ENCODE measurements at regions not wholly inside any gene's neighbourhood (a gene's known extent, or its start where the extent isn't known, plus 50 kb on each side); places are given as distances from the start of the nearest gene placed in this dataset.

DNA sequence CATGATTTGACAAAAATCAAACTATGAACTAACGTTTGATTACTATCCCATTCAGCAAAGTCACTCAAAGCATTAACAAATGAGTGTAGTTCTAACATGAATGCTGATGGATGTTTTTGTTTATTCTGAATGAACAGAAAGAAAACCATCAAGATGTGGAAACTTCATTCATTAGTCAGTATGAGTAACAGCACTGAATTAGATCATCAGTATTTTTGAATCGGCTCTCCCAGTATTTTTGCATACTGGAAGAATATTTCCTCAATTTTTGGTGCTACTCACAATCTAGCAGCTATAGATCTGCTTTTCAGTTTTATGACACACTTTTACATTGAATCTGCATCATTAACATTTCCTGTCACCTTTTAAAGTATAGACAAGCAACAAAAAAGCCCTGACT, 63.8 kb upstream of the CD83 start:
- in situ Hi-C loops (cut with HindIII; ENCODE audit: low pct_unique_long_range_greater_than_20kb, low sequenced_read_pairs): no loop called here
- no peak for TF ChIP-seq JUND (IDR thresholded peaks at IDR 0.05; ENCODE audit: low read depth)

DNA sequence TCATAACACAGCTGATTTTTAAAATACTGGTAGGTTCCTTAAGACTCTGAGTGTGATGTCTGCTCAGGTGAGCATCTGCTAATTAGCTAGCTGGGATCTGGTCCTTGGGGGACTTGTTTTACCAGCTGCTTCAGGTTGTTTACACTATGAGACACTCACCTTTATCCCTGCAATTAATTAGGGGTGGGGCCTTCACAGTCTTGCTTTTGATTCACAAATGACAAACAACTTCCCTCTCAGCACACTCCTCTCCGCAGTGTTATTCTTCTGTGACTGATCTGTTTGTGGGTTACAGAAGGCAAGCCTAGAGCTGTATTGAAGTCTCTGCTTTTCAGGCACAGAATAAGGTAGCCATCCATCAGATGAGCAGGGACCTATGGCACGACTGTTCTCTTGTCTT, 62.0 kb upstream of the CD83 start:
- TF ChIP-seq JUND (IDR thresholded peaks at IDR 0.05; ENCODE audit: low read depth): no peak
- in situ Hi-C loops (cut with HindIII; ENCODE audit: low pct_unique_long_range_greater_than_20kb, low sequenced_read_pairs): no loop called here
- peak in 1 of 2 experiments; percentile 42 for DNase-seq (ENCODE audit: low read depth in 1 of 2, low spot score in 1 of 2)

More for the DNA sequence above, 63.8 kb upstream of the CD83 start:
- DNase-seq (ENCODE audit: low read depth in 1 of 2, low spot score in 1 of 2): no peak

DNA sequence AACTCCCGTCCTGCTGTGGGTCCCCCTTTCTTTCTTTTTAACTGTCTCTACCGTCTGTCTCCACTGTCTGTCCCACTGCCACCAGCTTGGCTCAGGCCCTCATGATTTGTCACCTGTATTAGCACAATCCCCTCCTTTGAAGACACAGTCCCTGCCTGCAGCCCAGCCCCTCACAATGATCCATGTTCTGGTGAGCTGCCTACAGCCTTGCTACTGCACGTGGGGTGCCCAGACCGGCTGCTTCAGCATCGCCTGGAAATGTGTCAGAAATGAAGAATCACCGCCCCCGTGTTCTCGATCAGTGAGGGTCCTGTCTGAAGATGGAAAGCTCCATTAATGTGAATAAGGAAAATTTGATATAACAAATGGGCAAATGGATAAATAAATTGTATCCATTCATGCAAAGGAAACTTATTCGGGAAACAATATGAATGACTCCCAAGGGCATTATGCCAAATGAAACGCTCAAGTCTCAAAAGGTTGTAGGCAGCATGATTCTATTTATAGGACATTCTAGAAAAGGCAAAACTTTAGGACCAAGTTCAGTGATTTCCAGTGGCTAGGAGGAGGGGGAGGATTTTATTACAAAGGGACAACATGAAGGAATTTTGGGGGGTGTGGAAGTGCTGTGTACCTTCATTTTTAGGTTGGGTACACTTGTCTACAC, 59.4 kb upstream of the CD83 start:
- no peak for DNase-seq (ENCODE audit: low read depth in 1 of 2, low spot score in 1 of 2)
- in situ Hi-C loops (cut with HindIII; ENCODE audit: low pct_unique_long_range_greater_than_20kb, low sequenced_read_pairs): no loop called here
- no peak for TF ChIP-seq JUND (IDR thresholded peaks at IDR 0.05; ENCODE audit: low read depth)

DNA sequence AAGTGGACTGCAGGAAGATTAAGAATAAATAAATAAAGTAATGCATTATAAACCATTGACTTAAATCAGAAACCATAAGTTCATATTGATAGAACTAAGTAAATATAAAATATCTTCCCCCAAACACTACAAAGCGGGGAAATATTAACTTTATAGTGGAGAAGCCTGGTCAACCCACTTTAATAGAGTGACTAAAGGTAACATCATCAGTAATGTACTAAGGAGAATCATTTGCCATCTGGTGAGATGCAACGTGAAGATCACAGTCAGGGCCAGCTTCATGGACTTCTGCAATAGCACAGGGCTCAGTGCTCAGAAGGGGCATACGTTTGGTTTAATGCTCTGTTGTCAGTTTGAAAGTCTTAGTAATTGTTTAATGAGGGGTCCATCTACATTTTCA, 58.8 kb upstream of the CD83 start:
- TF ChIP-seq JUND (IDR thresholded peaks at IDR 0.05; ENCODE audit: low read depth): no peak
- no peak for DNase-seq (ENCODE audit: low read depth in 1 of 2, low spot score in 1 of 2)
- in situ Hi-C loops (cut with HindIII; ENCODE audit: low pct_unique_long_range_greater_than_20kb, low sequenced_read_pairs): no loop called here

DNA sequence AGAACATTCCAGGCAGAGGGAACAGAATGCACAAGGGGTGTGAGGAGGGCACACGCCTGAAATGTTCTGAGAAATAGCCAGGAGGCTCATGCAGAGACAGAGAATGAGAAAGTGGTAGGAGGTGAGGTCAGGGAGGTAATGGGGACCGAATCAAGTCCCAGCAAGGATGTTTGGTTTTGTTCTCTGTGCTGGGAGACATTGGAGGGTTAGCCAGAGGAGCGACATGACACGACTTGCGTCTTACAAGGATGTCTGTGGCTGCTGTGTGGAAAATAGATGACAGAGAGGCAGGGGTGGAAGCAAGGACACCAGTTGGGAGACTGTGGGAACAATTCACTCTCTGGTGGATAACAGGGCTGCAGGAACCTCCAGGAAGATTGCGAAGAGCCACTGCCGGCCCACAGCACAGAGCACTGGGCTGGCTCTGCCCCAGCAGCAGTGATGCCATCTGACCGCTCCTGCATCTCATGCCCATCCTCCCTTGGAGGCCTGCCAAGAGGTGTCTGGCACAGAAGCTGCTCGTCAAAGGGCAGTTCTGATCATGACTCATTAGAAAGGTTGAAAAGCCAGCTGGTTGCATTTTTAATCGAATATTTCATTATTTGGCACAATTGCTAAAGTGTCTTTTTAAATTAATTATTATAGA, 57.7 kb upstream of the CD83 start:
- TF ChIP-seq JUND (IDR thresholded peaks at IDR 0.05; ENCODE audit: low read depth): no peak
- in situ Hi-C loops (cut with HindIII; ENCODE audit: low pct_unique_long_range_greater_than_20kb, low sequenced_read_pairs): no loop called here
- DNase-seq (ENCODE audit: low read depth in 1 of 2, low spot score in 1 of 2): no peak

DNA sequence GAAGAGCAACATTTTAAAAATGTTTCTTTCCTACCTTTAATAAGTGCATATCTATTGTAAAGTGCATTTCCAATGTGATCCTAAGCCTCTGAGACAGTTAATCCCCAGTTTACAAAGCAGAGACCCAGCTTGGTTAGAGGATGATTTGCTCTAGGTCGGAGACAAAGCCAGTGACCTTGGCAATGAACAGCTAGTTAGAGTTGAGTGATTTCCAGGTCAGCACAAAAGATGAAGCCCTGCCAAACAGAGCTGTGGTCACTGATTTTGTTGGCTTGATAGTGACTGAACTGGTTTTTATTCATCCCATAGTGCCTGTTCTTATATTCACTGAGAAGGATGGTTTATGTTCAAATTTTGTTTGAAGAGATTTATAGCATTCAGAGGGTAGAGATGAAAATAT, 56.6 kb upstream of the CD83 start:
- in situ Hi-C loops (cut with HindIII; ENCODE audit: low pct_unique_long_range_greater_than_20kb, low sequenced_read_pairs): no loop called here
- no peak for TF ChIP-seq JUND (IDR thresholded peaks at IDR 0.05; ENCODE audit: low read depth)

DNA sequence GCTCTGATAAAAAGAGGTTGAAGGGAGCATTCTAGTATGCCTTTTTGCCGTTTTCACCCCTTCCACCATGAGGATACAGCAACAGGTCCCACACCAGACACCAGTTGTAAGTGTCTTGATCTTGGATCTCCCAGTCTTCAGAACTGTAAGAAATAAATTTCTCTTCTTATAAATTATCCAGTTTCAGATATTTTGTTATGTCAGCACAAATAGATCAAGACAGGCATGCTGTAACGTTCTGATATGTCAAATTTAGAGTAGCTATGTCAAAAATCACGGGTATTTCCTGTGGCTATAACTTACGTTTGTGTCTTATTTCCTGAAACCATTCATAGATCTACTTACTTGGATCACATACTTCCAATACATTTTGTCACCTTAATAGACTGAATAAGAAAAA, 55.9 kb upstream of the CD83 start:
- TF ChIP-seq JUND (IDR thresholded peaks at IDR 0.05; ENCODE audit: low read depth): no peak
- DNase-seq (ENCODE audit: low read depth in 1 of 2, low spot score in 1 of 2): no peak
- in situ Hi-C loops (cut with HindIII; ENCODE audit: low pct_unique_long_range_greater_than_20kb, low sequenced_read_pairs): no loop called here

More for the DNA sequence above, 56.6 kb upstream of the CD83 start:
- no peak for DNase-seq (ENCODE audit: low read depth in 1 of 2, low spot score in 1 of 2)

DNA sequence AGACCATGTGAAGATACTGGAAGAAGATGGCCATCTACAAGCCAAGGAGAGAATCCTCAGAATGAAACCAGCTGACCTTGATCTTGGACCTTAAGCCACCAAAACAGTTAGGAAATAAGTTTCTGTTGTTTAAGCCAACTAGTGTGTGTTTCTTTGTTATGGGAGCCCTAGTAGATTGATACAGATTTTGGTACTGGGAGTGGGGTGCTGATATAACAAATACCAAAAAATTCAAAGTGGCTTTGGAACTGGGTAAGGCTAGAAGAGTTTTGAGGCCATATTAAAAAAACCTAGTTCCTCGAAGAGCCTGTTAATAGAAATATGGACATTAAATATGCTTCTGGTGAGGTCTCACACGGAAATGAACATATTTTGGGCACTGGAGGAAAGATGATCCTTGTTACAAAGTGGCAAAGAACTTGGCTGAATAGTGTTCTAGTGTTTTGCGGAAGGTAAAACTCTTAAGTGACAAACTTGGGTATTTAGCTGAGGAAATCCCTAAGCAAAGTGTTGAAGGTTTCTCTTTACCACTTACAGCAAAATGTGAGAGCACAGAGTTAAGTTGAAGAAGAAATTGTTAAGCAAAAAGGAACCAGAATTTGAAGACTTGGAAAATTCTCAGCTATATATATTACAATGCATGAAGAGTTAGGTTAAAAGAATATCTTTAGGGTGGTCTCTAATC, 55.1 kb upstream of the CD83 start:
- in situ Hi-C loops (cut with HindIII; ENCODE audit: low pct_unique_long_range_greater_than_20kb, low sequenced_read_pairs): no loop called here
- no peak for DNase-seq (ENCODE audit: low read depth in 1 of 2, low spot score in 1 of 2)
- TF ChIP-seq JUND (IDR thresholded peaks at IDR 0.05; ENCODE audit: low read depth): no peak

DNA sequence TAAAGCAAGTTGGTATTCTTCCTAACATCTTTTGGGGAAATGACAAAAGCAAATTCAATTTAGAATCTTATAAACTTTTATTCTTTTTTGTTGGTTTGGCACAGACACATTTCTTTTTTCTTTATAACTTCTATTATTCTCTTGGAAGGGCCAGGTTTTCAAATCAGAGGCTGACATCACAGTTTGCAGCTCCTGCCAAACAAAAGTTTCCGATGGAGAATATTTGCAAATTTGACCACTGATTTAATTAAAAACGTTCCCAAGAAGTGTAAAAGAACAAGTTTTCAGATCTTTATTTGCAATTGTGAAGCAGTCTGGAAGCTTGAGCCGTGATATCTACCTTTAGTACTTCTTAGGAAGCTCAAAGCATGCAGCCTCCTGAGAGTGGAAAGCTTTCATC, 53.8 kb upstream of the CD83 start:
- TF ChIP-seq JUND (IDR thresholded peaks at IDR 0.05; ENCODE audit: low read depth): no peak
- in situ Hi-C loops (cut with HindIII; ENCODE audit: low pct_unique_long_range_greater_than_20kb, low sequenced_read_pairs): no loop called here

DNA sequence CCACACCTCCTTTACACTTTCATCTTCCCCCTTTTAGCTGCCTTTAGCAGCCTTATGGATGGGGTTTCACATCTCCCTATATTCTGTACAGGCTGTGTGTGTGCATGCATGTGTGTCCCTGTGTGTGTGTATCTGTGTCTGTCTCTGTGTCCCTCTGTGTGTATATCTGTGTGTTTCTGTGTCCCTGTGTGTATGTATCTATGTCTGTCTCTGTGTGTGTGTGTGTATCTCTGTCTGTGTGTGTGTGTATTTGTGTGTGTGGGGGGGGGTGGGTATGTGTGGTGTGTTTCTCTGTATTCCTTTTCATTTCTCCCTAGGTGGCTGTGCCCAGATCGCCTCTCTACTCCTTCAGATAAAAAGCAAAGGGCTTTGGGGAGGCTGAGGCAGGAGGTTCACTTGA, 52.2 kb upstream of the CD83 start:
- in situ Hi-C loops (cut with HindIII; ENCODE audit: low pct_unique_long_range_greater_than_20kb, low sequenced_read_pairs): no loop called here
- no peak for TF ChIP-seq JUND (IDR thresholded peaks at IDR 0.05; ENCODE audit: low read depth)
- no peak for DNase-seq (ENCODE audit: low read depth in 1 of 2, low spot score in 1 of 2)

More for the DNA sequence above, 53.8 kb upstream of the CD83 start:
- DNase-seq (ENCODE audit: low read depth in 1 of 2, low spot score in 1 of 2): no peak

DNA sequence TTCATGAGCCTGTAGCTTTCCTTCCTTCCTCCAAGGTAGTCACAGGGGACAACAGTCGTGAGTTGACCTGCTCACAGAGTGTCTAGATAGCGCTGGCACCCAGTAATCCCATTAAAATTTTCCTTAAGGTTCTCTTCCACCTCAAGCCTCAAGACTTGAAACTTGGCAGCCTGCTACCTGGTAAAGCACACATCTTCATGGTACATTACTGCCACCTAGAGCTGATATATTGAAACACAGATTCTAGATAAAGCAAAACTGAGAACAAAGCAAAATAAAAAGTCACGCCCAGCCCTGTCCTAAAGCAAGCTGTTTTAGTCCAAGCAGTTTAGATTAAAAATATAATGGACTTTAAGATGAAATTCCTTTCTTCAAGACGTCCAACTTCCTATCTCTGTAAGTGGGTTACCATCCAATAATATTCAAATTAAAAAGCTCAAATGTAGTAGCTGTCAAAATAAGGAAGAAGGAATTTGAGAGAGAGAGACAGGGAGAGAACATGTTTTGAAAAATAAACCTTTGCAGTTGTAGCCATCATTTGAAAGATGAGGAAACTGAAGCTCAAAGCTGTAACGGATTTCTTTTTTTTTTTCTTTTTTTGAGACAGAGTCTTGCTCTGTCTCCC, 50.7 kb upstream of the CD83 start:
- TF ChIP-seq JUND (IDR thresholded peaks at IDR 0.05; ENCODE audit: low read depth): no peak
- DNase-seq (ENCODE audit: low read depth in 1 of 2, low spot score in 1 of 2): peak; percentile 60 to 85
- in situ Hi-C loops (cut with HindIII; ENCODE audit: low pct_unique_long_range_greater_than_20kb, low sequenced_read_pairs): no loop called here

DNA sequence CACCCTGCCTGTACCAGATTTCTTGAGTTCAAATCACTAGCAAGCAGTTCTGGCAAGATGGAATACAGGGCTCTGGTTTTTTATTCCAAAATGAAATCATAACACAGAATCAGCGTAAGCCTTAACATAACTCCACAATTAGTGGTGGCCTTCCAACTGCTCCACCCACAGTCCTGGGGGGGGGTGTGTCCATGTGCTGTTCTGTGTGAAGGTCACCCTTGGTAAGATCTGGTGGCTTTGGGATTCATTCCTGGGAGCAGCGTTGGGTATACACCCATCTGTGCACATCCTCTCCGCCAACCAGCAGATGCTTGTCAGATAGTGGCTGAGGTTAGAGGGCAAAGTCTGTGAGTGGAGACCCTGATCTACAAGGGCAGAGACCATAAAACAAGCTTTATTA, 49.9 kb upstream of the CD83 start:
- DNase-seq (ENCODE audit: low read depth in 1 of 2, low spot score in 1 of 2): no peak
- no peak for TF ChIP-seq JUND (IDR thresholded peaks at IDR 0.05; ENCODE audit: low read depth)
- in situ Hi-C loops (cut with HindIII; ENCODE audit: low pct_unique_long_range_greater_than_20kb, low sequenced_read_pairs): no loop called here
